OCI-LY7 (cell line): ENCODE measurements at regions not wholly inside any gene's neighbourhood (a gene's known extent, or its start where the extent isn't known, plus 50 kb on each side); places are given as distances from the start of the nearest gene placed in this dataset.

Experiments
- BruUV-seq: library from RNA; stranded (reverse); fragments of 400-500 nt; replicated peaks from 2 replicates; lab custom pipeline; 2021; lab: Mats Ljungman, UMichigan
- CTCF ChIA-PET: fragments of 300-600 bp; sonication (Branson Sonifier 250); formaldehyde crosslinking; loops from one replicate; lab custom pipeline; 2022; ENCODE audit warnings: antibody characterized with exemption; ENCODE audit not compliant: unreplicated experiment; lab: Charles Lee
- POLR2A ChIA-PET: fragments of 300-600 bp; sonication (Branson Sonifier 250); formaldehyde crosslinking; loops from one replicate; lab custom pipeline; 2022; ENCODE audit warnings: antibody characterized with exemption; lab: Charles Lee
- DNase-seq: peaks from one replicate; pipeline ENCODE4 v3.0.0-alpha.2; 2015; ENCODE audit warnings: low spot score
- H2AFZ ChIP-seq: fragments of 200-600 bp; sonication (generic), shearing (Covaris generic); 2 replicates; pipeline ENCODE4 v1.6.1; 2014; ENCODE audit warnings: mild to moderate bottlenecking, antibody characterized with exemption, low read length, moderate library complexity
- H3K27ac ChIP-seq: fragments of 200-600 bp; sonication (generic); 2 replicates; pipeline ENCODE4 v1.5.1; 2014; ENCODE audit warnings: mixed run types, low read depth, mild to moderate bottlenecking, moderate library complexity, low read length, inconsistent platforms; ENCODE audit not compliant: poor library complexity, severe bottlenecking
- H3K36me3 ChIP-seq: fragments of 200-600 bp; sonication (generic); 2 replicates; pipeline ENCODE4 v1.6.1; 2014; ENCODE audit warnings: mild to moderate bottlenecking, antibody characterized with exemption, low read length, moderate library complexity, mixed read lengths; ENCODE audit not compliant: insufficient read depth
- H3K4me1 ChIP-seq: fragments of 200-600 bp; sonication (generic); 2 replicates; pipeline ENCODE4 v1.5.1; 2014; ENCODE audit warnings: mild to moderate bottlenecking, low read length; ENCODE audit not compliant: insufficient read depth, poor library complexity, severe bottlenecking
- H3K4me2 ChIP-seq: fragments of 200-600 bp; sonication (generic); 2 replicates; pipeline ENCODE4 v1.6.1; 2014; ENCODE audit warnings: mild to moderate bottlenecking, low read length
- H3K4me3 ChIP-seq: fragments of 200-600 bp; sonication (generic); 2 replicates; pipeline ENCODE4 v1.5.1; 2014; ENCODE audit warnings: mild to moderate bottlenecking, low read depth, low read length; ENCODE audit not compliant: poor library complexity, severe bottlenecking
- H3K79me2 ChIP-seq: fragments of 200-600 bp; sonication (generic); 2 replicates; pipeline ENCODE4 v1.6.1; 2016; ENCODE audit warnings: low read depth, mild to moderate bottlenecking, low read length, moderate library complexity, mixed read lengths; ENCODE audit not compliant: insufficient read depth
- H3K9me2 ChIP-seq: fragments of 200-600 bp; sonication (generic); 2 replicates; pipeline ENCODE4 v1.6.1; 2016; ENCODE audit warnings: mild to moderate bottlenecking, low read length, mixed read lengths; ENCODE audit not compliant: insufficient read depth
- H3K9me3 ChIP-seq: fragments of 200-600 bp; sonication (generic); 2 replicates; pipeline ENCODE4 v1.6.1; 2014; ENCODE audit warnings: mild to moderate bottlenecking, mixed run types, low read length, mixed read lengths
- H4K20me1 ChIP-seq: fragments of 200-600 bp; sonication (generic); 2 replicates; pipeline ENCODE4 v1.6.1; 2014; ENCODE audit warnings: mild to moderate bottlenecking, antibody characterized with exemption, low read length, moderate library complexity, mixed read lengths; ENCODE audit not compliant: insufficient read depth
- CTCF ChIP-seq: fragments of 200-600 bp; sonication (generic); conservative IDR thresholded peaks from 2 replicates; pipeline ENCODE4 v1.5.1; 2014; ENCODE audit warnings: mild to moderate bottlenecking, antibody characterized with exemption, low read length, moderate library complexity, mixed read lengths
- EZH2phosphoT487 ChIP-seq: fragments of 200-600 bp; sonication (generic); IDR thresholded peaks from 2 replicates; pipeline ENCODE4 v1.6.1; 2018; ENCODE audit warnings: low read depth, borderline replicate concordance, mild to moderate bottlenecking, mixed run types, antibody characterized with exemption, low read length, moderate library complexity, mixed read lengths
- intact Hi-C: fragments of 100-400 bp; cut with micrococcal nuclease; formaldehyde crosslinking; loops from one replicate; pipeline ENCODE4 v1.10.0; 2022; ENCODE audit not compliant: unreplicated experiment

- BruUV-seq: no TSS peak
- POLR2A ChIA-PET: no interaction called here
These were observed 607.3 kb downstream of the NCAM2 start for GRCh38 chr21:21605521-21605920.

DNA sequence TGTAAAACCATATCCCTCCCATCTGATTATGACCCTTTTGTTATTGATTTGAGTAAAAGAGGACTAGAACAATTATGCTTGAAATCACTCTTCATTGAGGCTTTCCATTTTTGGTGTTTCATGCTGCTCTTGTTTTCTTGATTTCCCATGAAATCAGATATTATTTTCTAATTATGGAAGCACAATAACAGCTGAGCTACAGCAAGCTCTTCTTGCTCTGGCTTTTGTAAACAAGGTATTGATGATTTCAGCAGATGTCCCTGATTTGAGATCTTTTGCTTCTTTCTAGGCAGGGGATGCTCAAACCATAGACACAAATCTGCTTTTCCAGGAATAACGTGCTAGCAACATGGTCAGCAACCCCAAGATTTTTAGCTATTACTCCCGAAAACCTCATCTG, 607.8 kb downstream of the NCAM2 start:
- H3K79me2 ChIP-seq: no peaks in the 10 kb centered on the region
- H3K9me2 ChIP-seq: no peaks in the 10 kb centered on the region
- H3K9me3 ChIP-seq: 0 out of 2 replicates have a peak, but pooled peaks cover 8% of the 10 kb centered on the region
- intact Hi-C loops: no loop called here
- ChIA-PET CTCF (no interaction called here), POLR2A (no interaction called here)
- H4K20me1 ChIP-seq: no peaks in the 10 kb centered on the region
- H3K4me3 ChIP-seq: no peak overlapping the region
- no peak for TF ChIP-seq EZH2phosphoT487
- no peak for TF ChIP-seq CTCF
- H3K36me3 ChIP-seq: no peaks in the 10 kb centered on the region
- BruUV-seq: no TSS peak
- no peaks in the 10 kb centered on the region for H3K4me1 ChIP-seq
- no peak overlapping the region for H2AFZ ChIP-seq
- DNase-seq: no peak
- H3K27ac ChIP-seq: no peak overlapping the region
- H3K4me2 ChIP-seq: no peak overlapping the region

More at GRCh38 chr21:21605521-21605920, 607.3 kb downstream of the NCAM2 start:
- Histone ChIP-seq H3K27ac (no peak overlapping the region), H3K4me1 (no peaks in the 10 kb centered on the region), H3K79me2 (no peaks in the 10 kb centered on the region), H3K4me3 (no peak overlapping the region), H2AFZ (no peak overlapping the region), H3K36me3 (no peaks in the 10 kb centered on the region), H3K9me3 (0 out of 2 replicates have a peak, but pooled peaks cover 5% of the 10 kb centered on the region), H4K20me1 (no peaks in the 10 kb centered on the region), H3K9me2 (no peaks in the 10 kb centered on the region), H3K4me2 (no peak overlapping the region)
- DNase-seq: no peak
- CTCF ChIA-PET: no interaction called here
- TF ChIP-seq CTCF (no peak), EZH2phosphoT487 (no peak)
- intact Hi-C loops: no loop called here

DNA sequence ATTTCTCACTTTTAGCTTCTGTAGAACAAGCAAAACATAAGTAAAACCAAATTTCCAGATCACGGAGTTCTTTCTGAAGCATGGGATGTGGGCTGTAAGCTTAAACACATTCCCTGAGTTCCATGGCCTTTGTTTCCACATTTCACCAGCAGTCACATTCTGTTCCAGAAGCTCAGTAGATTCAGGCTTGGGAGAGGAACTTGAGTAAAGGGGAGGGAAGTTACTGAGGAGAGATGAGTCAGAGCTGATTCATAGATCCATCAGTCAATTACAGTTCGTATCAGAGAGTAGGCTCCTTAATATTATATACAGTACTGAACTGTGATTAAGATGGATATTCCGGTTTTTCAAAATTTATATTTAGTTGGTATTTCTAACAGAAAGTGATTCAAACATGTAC, 614.3 kb downstream of the NCAM2 start:
- TF ChIP-seq CTCF: no peak
- no peak for TF ChIP-seq EZH2phosphoT487

More for the DNA sequence above, 614.3 kb downstream of the NCAM2 start:
- POLR2A ChIA-PET: no interaction called here
- Histone ChIP-seq H3K4me3 (no peak overlapping the region), H3K4me1 (no peaks in the 10 kb centered on the region), H3K9me2 (no peaks in the 10 kb centered on the region), H3K9me3 (peaks cover 32% of the 10 kb centered on the region; the same call in 1 of the 2 replicates), H3K79me2 (no peaks in the 10 kb centered on the region), H3K4me2 (no peak overlapping the region), H2AFZ (no peak overlapping the region), H3K27ac (no peak overlapping the region), H4K20me1 (no peaks in the 10 kb centered on the region), H3K36me3 (no peaks in the 10 kb centered on the region)
- intact Hi-C loops: no loop called here
- no TSS peak for BruUV-seq
- CTCF ChIA-PET: no interaction called here
- no peak for DNase-seq
